ENCODE measurements at regions not wholly inside any gene's neighbourhood (a gene's known extent, or its start where the extent isn't known, plus 50 kb on each side); places are given as distances from the start of the nearest gene placed in this dataset.

- WGBS, 2 experiments (ENCODE audit: extremely low coverage in 1 of 2, insufficient coverage in 1 of 2, insufficient read length in 1 of 2, insufficient replicate concordance in 2 of 2, low coverage in 1 of 2, low lambda C conversion rate in 2 of 2, missing lambda C conversion rate in 1 of 2) = 82% methylated on average over 2 of the region's 2 CpGs; no CpG with 5 or more reads in 1 of the 2 experiments
- H2AFZ ChIP-seq (ENCODE audit: low read length) = peak overlapping the region; percentile 75; the same call in 1 of the 2 replicates
- H4K8ac ChIP-seq (ENCODE audit: extremely low read depth, insufficient read depth, low read length) = no peak overlapping the region
- no peak overlapping the region for H4K5ac ChIP-seq (ENCODE audit: insufficient read length, low read depth, low read length)
- H3K9ac ChIP-seq (replicated peaks in 1 of 4; ENCODE audit: extremely low read depth in 1 of 4, low read depth in 3 of 4, low read length in 3 of 4) = no peak overlapping the region
- no peak overlapping the region for H3K4me3 ChIP-seq (ENCODE audit: extremely low read depth in 1 of 4, insufficient read depth in 2 of 4, low read depth in 3 of 4, low read length in 4 of 4)
- H3K9me3 ChIP-seq (ENCODE audit: insufficient read depth in 2 of 2, low read depth in 1 of 2, low read length in 1 of 2) = 0 out of 4 replicates have a peak, but pooled peaks cover 0 to 4% of the 10 kb centered on the region in 2 experiments
- H2BK12ac ChIP-seq (ENCODE audit: low read depth, low read length) = no peak overlapping the region
- no peak overlapping the region for H2BK5ac ChIP-seq (ENCODE audit: low read depth, low read length)
- H3K79me1 ChIP-seq (ENCODE audit: low read depth, low read length) = no peaks in the 10 kb centered on the region
- ChIA-PET CTCF (ENCODE audit: partially characterized antibody) (interaction anchor here (1.8 kb wide), 1 partner anchor 11 kb away, joined by 5 read pairs; no protein-coding TSS in a partner anchor), POLR2A (ENCODE audit: partially characterized antibody) (no interaction called here)
- no peak for TF ChIP-seq RFX5 (IDR thresholded peaks at IDR 0.05; ENCODE audit: borderline replicate concordance, low read depth, low read length)
- no peak for TF ChIP-seq ATF2 (IDR thresholded peaks at IDR 0.05; ENCODE audit: low read length)
- no peak for TF ChIP-seq NRF1 (IDR thresholded peaks at IDR 0.05; ENCODE audit: low read depth, low read length)
- TF ChIP-seq POU5F1 (IDR thresholded peaks at IDR 0.05; ENCODE audit: low read depth, low read length) = no peak
- TF ChIP-seq SUZ12 (IDR thresholded peaks at IDR 0.05; ENCODE audit: low read length) = no peak
- no peak for TF ChIP-seq BACH1 (IDR thresholded peaks at IDR 0.05; ENCODE audit: low read length)
- no peak for TF ChIP-seq SIN3A (conservative IDR thresholded peaks at IDR 0.05 in 1 of 2, IDR thresholded peaks at IDR 0.05 in 1 of 2; ENCODE audit: low read depth in 1 of 2, low read length in 2 of 2)
- no peak for TF ChIP-seq PHF8 (conservative IDR thresholded peaks at IDR 0.05; ENCODE audit: low read depth, low read length)
- no peak for TF ChIP-seq EGR1 (IDR thresholded peaks at IDR 0.05; ENCODE audit: borderline replicate concordance, low read depth, low read length)
- no peaks in the 10 kb centered on the region for H3K27me3 ChIP-seq (replicated peaks in 1 of 4; ENCODE audit: control insufficient read depth in 3 of 4, extremely low read depth in 1 of 4, insufficient read depth in 3 of 4, low read length in 3 of 4)
- no peaks in the 10 kb centered on the region for H3K79me2 ChIP-seq (ENCODE audit: control insufficient read depth in 1 of 2, insufficient read depth in 2 of 2, low read length in 2 of 2)
- peak in 1 of 2 experiments; percentile 45 for DNase-seq (ENCODE audit: low read depth in 1 of 2, low spot score in 2 of 2)
- no peak overlapping the region for H3K27ac ChIP-seq (ENCODE audit: low read depth, low read length)
- H3K4ac ChIP-seq (replicated peaks; ENCODE audit: insufficient read length, low read depth, low read length) = no peak overlapping the region
- H3K18ac ChIP-seq (ENCODE audit: extremely low read depth, low read length) = no peak overlapping the region
- H4K91ac ChIP-seq (replicated peaks; ENCODE audit: insufficient read length, low read length) = no peak overlapping the region
- peak overlapping the region; percentile 15 to 29; a peak in 1 of 4 replicates for H3K4me2 ChIP-seq (ENCODE audit: insufficient read depth in 1 of 2, low read depth in 2 of 2, low read length in 2 of 2)
- no peak overlapping the region for H2BK120ac ChIP-seq (replicated peaks; ENCODE audit: low read depth, low read length)
- no peak overlapping the region for H2AK5ac ChIP-seq (ENCODE audit: low read depth, low read length)
- H3K14ac ChIP-seq (ENCODE audit: insufficient read length) = no peak overlapping the region
- no peak overlapping the region for H2BK20ac ChIP-seq (ENCODE audit: low read length)
- H2BK15ac ChIP-seq (ENCODE audit: low read length) = no peak overlapping the region
- FAIRE-seq = no peak
- H3K56ac ChIP-seq (replicated peaks; ENCODE audit: insufficient read length, low read depth, low read length) = no peak overlapping the region
- no peak overlapping the region for H3K23ac ChIP-seq (ENCODE audit: insufficient read length)
- no peaks in the 10 kb centered on the region; a peak in 1 of 8 replicates for H3K36me3 ChIP-seq (ENCODE audit: control insufficient read depth in 2 of 4, insufficient read depth in 4 of 4, low read length in 3 of 4)
- H3K4me1 ChIP-seq (replicated peaks in 1 of 4; ENCODE audit: control insufficient read depth in 3 of 4, insufficient read depth in 4 of 4, low read length in 3 of 4) = peaks cover 0 to 6% (median 1%) of the 10 kb centered on the region in 4 experiments; a peak in 4 of 7 replicates
- H3K23me2 ChIP-seq (ENCODE audit: low read depth, low read length) = no peaks in the 10 kb centered on the region
- H4K20me1 ChIP-seq (replicated peaks in 1 of 2; ENCODE audit: control insufficient read depth in 1 of 2, insufficient read depth in 2 of 2, low read length in 2 of 2) = no peaks in the 10 kb centered on the region
These were observed 83.8 kb downstream of the ZC3H11B start for GRCh38 chr1:219529116-219529515.
